IMR-90 (cell line): ENCODE measurements at regions not wholly inside any gene's neighbourhood (a gene's known extent, or its start where the extent isn't known, plus 50 kb on each side); places are given as distances from the start of the nearest gene placed in this dataset.

Source experiments
- ATAC-seq: fragments of 200-7000 bp; cut with Tn5 transposase; 2 replicates; pipeline ENCODE4 v1.9.1; 2020; ENCODE audit warnings: low read depth, mild to moderate bottlenecking, moderate library complexity
- BruUV-seq: library from RNA; stranded (reverse); fragments of 400-500 nt; replicated peaks from 2 replicates; lab custom pipeline; 2021; lab: Mats Ljungman, UMichigan
- CTCF ChIA-PET: fragments of 300-600 bp; formaldehyde crosslinking; extraction: SDS; loops from one replicate; lab custom pipeline; 2021; ENCODE audit warnings: antibody characterized with exemption; lab: Yijun Ruan, JAX
- POLR2A ChIA-PET: fragments of 300-600 bp; sonication (Branson Sonifier 250); formaldehyde crosslinking; loops from one replicate; lab custom pipeline; 2022; ENCODE audit warnings: antibody characterized with exemption; ENCODE audit not compliant: unreplicated experiment; lab: Charles Lee
- DNase-seq: peaks from one replicate; pipeline ENCODE4 v3.0.0; 2013
- H2AFZ ChIP-seq: replicated peaks from 2 replicates; pipeline ENCODE3; 2013; ENCODE audit warnings: low read length, mild to moderate bottlenecking; ENCODE audit not compliant: poor library complexity
- H2AK5ac ChIP-seq: 2 replicates; pipeline ENCODE4 v1.6.1; 2013; ENCODE audit warnings: low read depth, low read length, inconsistent platforms
- H2AK9ac ChIP-seq: replicated peaks from 2 replicates; pipeline ENCODE3; 2013; ENCODE audit warnings: mild to moderate bottlenecking, low read depth, low read length, moderate library complexity; ENCODE audit not compliant: poor library complexity
- H2BK120ac ChIP-seq: 2 replicates; pipeline ENCODE4 v1.6.1; 2013; ENCODE audit warnings: low read depth, low read length, inconsistent platforms
- H2BK15ac ChIP-seq: 3 replicates; pipeline ENCODE4 v1.6.1; 2013; ENCODE audit warnings: low read depth, low read length, inconsistent platforms
- H2BK20ac ChIP-seq: 2 replicates; pipeline ENCODE4 v1.6.1; 2013; ENCODE audit warnings: low read depth, mild to moderate bottlenecking, inconsistent platforms, low read length, moderate library complexity
- H2BK5ac ChIP-seq: 2 replicates; pipeline ENCODE4 v1.6.1; 2013; ENCODE audit warnings: mild to moderate bottlenecking, low read depth, low read length, inconsistent platforms; ENCODE audit not compliant: poor library complexity, severe bottlenecking
- H3K14ac ChIP-seq: replicated peaks from 2 replicates; pipeline ENCODE4 v1.6.1; 2013; ENCODE audit warnings: low read depth, low read length, inconsistent platforms
- H3K18ac ChIP-seq: 2 replicates; pipeline ENCODE4 v1.6.1; 2013; ENCODE audit warnings: low read depth, low read length, control low read depth
- H3K23ac ChIP-seq: 2 replicates; pipeline ENCODE4 v1.6.1; 2013; ENCODE audit warnings: low read depth, low read length, inconsistent platforms
- H3K27ac ChIP-seq: 2 replicates; pipeline ENCODE4 v1.5.1; 2013; ENCODE audit warnings: mild to moderate bottlenecking, control low read depth, low read length; ENCODE audit not compliant: insufficient read depth
- H3K27me3 ChIP-seq: 2 replicates; pipeline ENCODE4 v1.6.1; 2013; ENCODE audit warnings: low read length; ENCODE audit not compliant: control insufficient read depth, insufficient read depth
- H3K36me3 ChIP-seq: 2 replicates; pipeline ENCODE4 v1.6.1; 2013; ENCODE audit warnings: low read length, mixed read lengths; ENCODE audit not compliant: control insufficient read depth, insufficient read depth
- H3K4ac ChIP-seq: 2 replicates; pipeline ENCODE4 v1.6.1; 2013; ENCODE audit warnings: low read depth, low read length, inconsistent platforms
- H3K4me1 ChIP-seq: 2 replicates; pipeline ENCODE4 v1.6.1; 2013; ENCODE audit warnings: low read length, mixed read lengths; ENCODE audit not compliant: control insufficient read depth, insufficient read depth
- H3K4me2 ChIP-seq: 2 replicates; pipeline ENCODE4 v1.6.1; 2013; ENCODE audit warnings: low read depth, mild to moderate bottlenecking, control low read depth, low read length, moderate library complexity
- H3K4me3 ChIP-seq: 2 replicates; pipeline ENCODE4 v1.5.1; 2013; ENCODE audit warnings: low read depth, mild to moderate bottlenecking, control low read depth, low read length, moderate library complexity; ENCODE audit not compliant: insufficient read depth
- H3K56ac ChIP-seq: 2 replicates; pipeline ENCODE4 v1.6.1; 2013; ENCODE audit warnings: low read length, inconsistent platforms; ENCODE audit not compliant: insufficient read depth; ENCODE audit errors: extremely low read depth
- H3K79me1 ChIP-seq, 2 experiments: 2 replicates each; pipeline ENCODE4 v1.6.1; 2013; ENCODE audit warnings: low read length in 2 of 2, inconsistent platforms in 1 of 2, low read depth in 1 of 2
- H3K9ac ChIP-seq: 2 replicates; pipeline ENCODE4 v1.6.1; 2013; ENCODE audit warnings: low read depth, low read length, control low read depth
- H3K9me1 ChIP-seq: 2 replicates; pipeline ENCODE4 v1.6.1; 2013; ENCODE audit warnings: low read length, inconsistent platforms; ENCODE audit not compliant: insufficient read depth
- H3K9me3 ChIP-seq: 2 replicates; pipeline ENCODE4 v1.6.1; 2013; ENCODE audit warnings: low read length; ENCODE audit not compliant: control insufficient read depth, insufficient read depth
- H4K20me1 ChIP-seq: 2 replicates; pipeline ENCODE4 v1.6.1; 2013; ENCODE audit warnings: low read length, inconsistent platforms; ENCODE audit not compliant: insufficient read depth
- H4K5ac ChIP-seq: 2 replicates; pipeline ENCODE4 v1.6.1; 2013; ENCODE audit warnings: mild to moderate bottlenecking, low read depth, low read length, control low read depth
- H4K8ac ChIP-seq, 2 experiments: 2 replicates each; pipeline ENCODE4 v1.6.1; 2013; ENCODE audit warnings: low read depth in 2 of 2, low read length in 2 of 2, control low read depth in 1 of 2, inconsistent platforms in 1 of 2
- H4K91ac ChIP-seq: 2 replicates; pipeline ENCODE4 v1.6.1; 2013; ENCODE audit warnings: low read depth, low read length, inconsistent platforms; ENCODE audit not compliant: insufficient read depth
- BHLHE40 ChIP-seq: fragments of 150-350 bp; IDR thresholded peaks from 2 replicates; pipeline ENCODE4 v1.6.1; 2016; ENCODE audit warnings: mild to moderate bottlenecking, low read depth, low read length
- CEBPB ChIP-seq: IDR thresholded peaks from 2 replicates; pipeline ENCODE4 v1.6.1; 2012; ENCODE audit warnings: low read depth, low read length, improper control_type of control experiment
- CHD1 ChIP-seq: IDR thresholded peaks from 2 replicates; pipeline ENCODE4 v1.6.1; 2012; ENCODE audit warnings: low read depth, low read length, improper control_type of control experiment
- ELK1 ChIP-seq: fragments of 150-350 bp; IDR thresholded peaks from 2 replicates; pipeline ENCODE4 v1.6.1; 2016; ENCODE audit warnings: low read depth, mild to moderate bottlenecking, low read length, moderate library complexity, borderline replicate concordance
- MXI1 ChIP-seq: IDR thresholded peaks from 2 replicates; pipeline ENCODE4 v1.6.1; 2012; ENCODE audit warnings: low read depth, mild to moderate bottlenecking, low read length, moderate library complexity, borderline replicate concordance
- NFE2L2 ChIP-seq: fragments of 150-350 bp; IDR thresholded peaks from 2 replicates; pipeline ENCODE4 v1.6.1; 2016; ENCODE audit warnings: low read depth, mild to moderate bottlenecking, low read length
- RFX5 ChIP-seq: IDR thresholded peaks from 2 replicates; pipeline ENCODE4 v1.8.0; 2012; ENCODE audit warnings: low read depth, mild to moderate bottlenecking, low read length, moderate library complexity
- SMC3 ChIP-seq: fragments of 150-350 bp; IDR thresholded peaks from 2 replicates; pipeline ENCODE4 v1.6.1; 2016; ENCODE audit warnings: low read depth, mild to moderate bottlenecking, antibody characterized with exemption, low read length, moderate library complexity
- WGBS, 2 experiments: methylation state at CpG; one replicate each; pipeline versions ENCODE4 v1.1.5 to v1.1.7; 2013; ENCODE audit warnings: missing lambda C conversion rate in 2 of 2; ENCODE audit not compliant: insufficient read length in 1 of 2; ENCODE audit errors: extremely low coverage in 2 of 2; 5-methylcytosine and 5-hydroxymethylcytosine counted together
- dilution Hi-C: fragments of 300-500 bp; cut with HindIII; formaldehyde crosslinking; loops from one replicate; pipeline ENCODE4 v1.14.3; 2018; ENCODE audit warnings: low sequenced_read_pairs; ENCODE audit not compliant: unreplicated experiment
- in situ Hi-C: fragments of 300-500 bp; cut with MboI; formaldehyde crosslinking; loops from 3 replicates; pipeline ENCODE4 v1.14.3; 2019; ENCODE audit warnings: low sequenced_read_pairs, inconsistent platforms, mixed read lengths
- intact Hi-C: fragments of 100-400 bp; cut with micrococcal nuclease; formaldehyde crosslinking; loops from 2 replicates; pipeline ENCODE4 v1.10.0; 2022
- TF ChIP-seq, protein P1 (sequence below): fragments of 150-350 bp; IDR thresholded peaks from 2 replicates; pipeline ENCODE4 v1.6.1; 2017; ENCODE audit warnings: mild to moderate bottlenecking, antibody characterized with exemption, low read length, low read depth

GRCh38 chr2:177143444-177143843 is 69.2 kb upstream of the HNRNPA3 start:
- Histone ChIP-seq H4K20me1 (no peaks in the 10 kb centered on the region), H2AK9ac (no peak overlapping the region), H3K4me1 (no peaks in the 10 kb centered on the region), H2BK15ac (no peak overlapping the region), H2AFZ (no peak overlapping the region), H4K91ac (no peak overlapping the region), H2BK120ac (no peak overlapping the region), H4K8ac (no peak overlapping the region), H3K27ac (no peak overlapping the region), H3K4ac (no peak overlapping the region), H3K4me3 (no peak overlapping the region), H3K4me2 (no peak overlapping the region), H2BK20ac (no peak overlapping the region), H3K27me3 (peaks cover 7% of the 10 kb centered on the region), H3K9me3 (no peaks in the 10 kb centered on the region), H3K9me1 (no peaks in the 10 kb centered on the region), H2BK5ac (no peak overlapping the region), H3K79me1 (no peaks in the 10 kb centered on the region), H2AK5ac (no peak overlapping the region), H3K56ac (no peak overlapping the region), H3K9ac (no peak overlapping the region), H4K5ac (no peak overlapping the region), H3K23ac (no peak overlapping the region), H3K36me3 (no peaks in the 10 kb centered on the region), H3K18ac (no peak overlapping the region), H3K14ac (no peak overlapping the region)
- dilution Hi-C loops, result no loop called here
- intact Hi-C loops, result no loop called here
- peak; percentile 94 for ATAC-seq
- TF ChIP-seq ELK1 (no peak), CHD1 (no peak), NFE2L2 (no peak), BHLHE40 (no peak), CEBPB (no peak), MXI1 (no peak), RFX5 (no peak), SMC3 (no peak)
- TF ChIP-seq, protein P1, sequence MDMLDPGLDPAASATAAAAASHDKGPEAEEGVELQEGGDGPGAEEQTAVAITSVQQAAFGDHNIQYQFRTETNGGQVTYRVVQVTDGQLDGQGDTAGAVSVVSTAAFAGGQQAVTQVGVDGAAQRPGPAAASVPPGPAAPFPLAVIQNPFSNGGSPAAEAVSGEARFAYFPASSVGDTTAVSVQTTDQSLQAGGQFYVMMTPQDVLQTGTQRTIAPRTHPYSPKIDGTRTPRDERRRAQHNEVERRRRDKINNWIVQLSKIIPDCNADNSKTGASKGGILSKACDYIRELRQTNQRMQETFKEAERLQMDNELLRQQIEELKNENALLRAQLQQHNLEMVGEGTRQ, result no peak
- in situ Hi-C loops, result no loop called here
- DNase-seq, result peak; percentile 66
- WGBS, 2 experiments, result no CpG with 5 or more reads among the region's 5 CpGs
- POLR2A ChIA-PET, result no interaction called here
- BruUV-seq, result no TSS peak
- CTCF ChIA-PET, result interaction anchor here (1.4 kb wide), 1 partner anchor 21 kb away, joined by 7 read pairs; no protein-coding TSS in a partner anchor
